ENCODE measurements at regions not wholly inside any gene's neighbourhood (a gene's known extent, or its start where the extent isn't known, plus 50 kb on each side); places are given as distances from the start of the nearest gene placed in this dataset.

- in situ Hi-C loops (cut with MboI; ENCODE audit: low sequenced_read_pairs): no loop called here
Measured at GRCh38 chr12:105939181-105939721, 199.5 kb downstream of the NUAK1 start.

GRCh38 chr12:105942281-105942680 lies 196.5 kb downstream of the NUAK1 start:
- in situ Hi-C loops (cut with MboI; ENCODE audit: low sequenced_read_pairs): no loop called here

GRCh38 chr12:105943525-105943924 lies 195.2 kb downstream of the NUAK1 start:
- in situ Hi-C loops (cut with MboI; ENCODE audit: low sequenced_read_pairs): no loop called here

- in situ Hi-C loops (cut with MboI; ENCODE audit: low sequenced_read_pairs): no loop called here
Measured at GRCh38 chr12:105944628-105945027, 194.1 kb downstream of the NUAK1 start.

- in situ Hi-C loops (cut with MboI; ENCODE audit: low sequenced_read_pairs): no loop called here
Measured at GRCh38 chr12:105945880-105946279, 192.9 kb downstream of the NUAK1 start.

GRCh38 chr12:105946493-105946901 lies 192.3 kb downstream of the NUAK1 start:
- in situ Hi-C loops (cut with MboI; ENCODE audit: low sequenced_read_pairs): no loop called here

GRCh38 chr12:105947906-105948305 lies 190.8 kb downstream of the NUAK1 start:
- in situ Hi-C loops (cut with MboI; ENCODE audit: low sequenced_read_pairs): no loop called here

GRCh38 chr12:105948331-105948730 lies 190.4 kb downstream of the NUAK1 start:
- in situ Hi-C loops (cut with MboI; ENCODE audit: low sequenced_read_pairs): no loop called here

GRCh38 chr12:105949391-105949790 lies 189.4 kb downstream of the NUAK1 start:
- in situ Hi-C loops (cut with MboI; ENCODE audit: low sequenced_read_pairs): no loop called here

- in situ Hi-C loops (cut with MboI; ENCODE audit: low sequenced_read_pairs): no loop called here
Measured at GRCh38 chr12:105951732-105952131, 187.0 kb downstream of the NUAK1 start.

GRCh38 chr12:105954951-105955931 lies 183.5 kb downstream of the NUAK1 start:
- in situ Hi-C loops (cut with MboI; ENCODE audit: low sequenced_read_pairs): no loop called here

GRCh38 chr12:105955976-105956375 lies 182.8 kb downstream of the NUAK1 start:
- in situ Hi-C loops (cut with MboI; ENCODE audit: low sequenced_read_pairs): no loop called here

GRCh38 chr12:105956662-105957457 lies 181.9 kb downstream of the NUAK1 start:
- in situ Hi-C loops (cut with MboI; ENCODE audit: low sequenced_read_pairs): no loop called here

- in situ Hi-C loops (cut with MboI; ENCODE audit: low sequenced_read_pairs): no loop called here
Measured at GRCh38 chr12:105960319-105961083, 178.3 kb downstream of the NUAK1 start.

- in situ Hi-C loops (cut with MboI; ENCODE audit: low sequenced_read_pairs): no loop called here
Measured at GRCh38 chr12:105961821-105962671, 176.7 kb downstream of the NUAK1 start.

GRCh38 chr12:105967038-105967776 lies 171.5 kb downstream of the NUAK1 start:
- in situ Hi-C loops (cut with MboI; ENCODE audit: low sequenced_read_pairs): no loop called here

- in situ Hi-C loops (cut with MboI; ENCODE audit: low sequenced_read_pairs): no loop called here
Measured at GRCh38 chr12:105968025-105968424, 170.7 kb downstream of the NUAK1 start.

GRCh38 chr12:105970885-105971284 lies 167.9 kb downstream of the NUAK1 start:
- in situ Hi-C loops (cut with MboI; ENCODE audit: low sequenced_read_pairs): no loop called here

- in situ Hi-C loops (cut with MboI; ENCODE audit: low sequenced_read_pairs): no loop called here
Measured at GRCh38 chr12:105974738-105975137, 164.0 kb downstream of the NUAK1 start.
